ENCODE measurements at regions not wholly inside any gene's neighbourhood (a gene's known extent, or its start where the extent isn't known, plus 50 kb on each side); places are given as distances from the start of the nearest gene placed in this dataset.
A peak's percentile ranks its signal among the peaks of the same experiment; 100 is the strongest.
"Not testable (repeated sequence)": the region's sequence is repeated elsewhere in the genome, so short reads cannot be mapped to it uniquely, and the experiment has no call there.

DNA sequence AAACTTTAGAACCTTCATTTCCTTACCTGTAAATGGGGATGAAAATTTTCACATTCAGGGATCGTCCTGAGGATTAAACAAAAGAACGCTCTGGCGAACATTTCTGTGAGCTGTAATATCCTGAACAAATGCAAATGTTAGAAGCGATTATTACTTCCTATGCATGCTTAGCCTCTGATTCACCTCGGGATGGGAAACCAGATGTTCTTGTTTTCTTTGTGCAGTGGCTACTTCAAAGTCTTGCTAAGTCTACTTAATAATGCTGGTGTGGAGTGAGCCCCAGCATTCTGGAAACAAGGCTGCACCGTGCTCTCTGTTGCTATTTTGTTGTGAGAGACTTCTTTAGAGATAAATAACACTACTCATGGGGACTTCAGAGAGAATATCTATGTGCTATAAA lies 119.1 kb upstream of the PELI1 start:
- Histone ChIP-seq H3K27me3 (ENCODE audit: control insufficient read depth, insufficient read depth, low read length) (no peaks in the 10 kb centered on the region), H3K4me1 (ENCODE audit: control insufficient read depth, insufficient read depth, low read length) (peaks cover 9% of the 10 kb centered on the region), H3K9me3 (ENCODE audit: control insufficient read depth, insufficient read depth, low read length) (no peaks in the 10 kb centered on the region), H3K4me3 (ENCODE audit: low read length) (no peak overlapping the region), H3K27ac (ENCODE audit: low read length) (no peak overlapping the region), H3K36me3 (ENCODE audit: control insufficient read depth, insufficient read depth, low read length) (peaks cover 12% of the 10 kb centered on the region; the same call in 1 of the 2 replicates)
- WGBS (ENCODE audit: insufficient coverage, insufficient read length): no CpG with 5 or more reads among the region's 6 CpGs
- no peak for DNase-seq (ENCODE audit: low read depth, low spot score)

DNA sequence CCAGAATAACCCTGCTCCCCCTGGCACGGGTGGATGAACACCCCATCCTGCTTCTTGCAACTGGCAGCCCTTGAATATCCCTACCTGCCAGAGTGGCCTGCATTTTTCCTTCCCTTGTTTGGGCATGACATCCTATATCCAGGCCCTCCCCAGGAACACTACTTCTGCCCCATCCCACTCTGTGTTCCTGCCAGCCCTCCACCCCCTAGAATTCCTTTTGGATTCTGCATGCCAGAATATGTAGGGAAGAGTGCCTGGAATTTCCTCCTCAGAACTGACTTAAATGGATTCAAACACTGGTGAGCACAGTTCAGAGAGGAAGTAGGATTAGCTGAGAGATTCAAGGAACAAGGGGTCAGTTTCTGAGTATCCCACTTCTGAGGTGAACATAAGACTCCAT lies 123.5 kb upstream of the PELI1 start:
- peaks cover 5% of the 10 kb centered on the region; the same call in 1 of the 2 replicates for H3K36me3 ChIP-seq (ENCODE audit: control insufficient read depth, insufficient read depth, low read length)
- H3K27ac ChIP-seq (ENCODE audit: low read length): peak overlapping the region; percentile 39
- H3K9me3 ChIP-seq (ENCODE audit: control insufficient read depth, insufficient read depth, low read length): no peaks in the 10 kb centered on the region
- DNase-seq (ENCODE audit: low read depth, low spot score): no peak
- no CpG with 5 or more reads among the region's 1 CpG for WGBS (ENCODE audit: insufficient coverage, insufficient read length)
- no peak overlapping the region for H3K4me3 ChIP-seq (ENCODE audit: low read length)
- H3K27me3 ChIP-seq (ENCODE audit: control insufficient read depth, insufficient read depth, low read length): no peaks in the 10 kb centered on the region
- peaks cover 10% of the 10 kb centered on the region for H3K4me1 ChIP-seq (ENCODE audit: control insufficient read depth, insufficient read depth, low read length)

DNA sequence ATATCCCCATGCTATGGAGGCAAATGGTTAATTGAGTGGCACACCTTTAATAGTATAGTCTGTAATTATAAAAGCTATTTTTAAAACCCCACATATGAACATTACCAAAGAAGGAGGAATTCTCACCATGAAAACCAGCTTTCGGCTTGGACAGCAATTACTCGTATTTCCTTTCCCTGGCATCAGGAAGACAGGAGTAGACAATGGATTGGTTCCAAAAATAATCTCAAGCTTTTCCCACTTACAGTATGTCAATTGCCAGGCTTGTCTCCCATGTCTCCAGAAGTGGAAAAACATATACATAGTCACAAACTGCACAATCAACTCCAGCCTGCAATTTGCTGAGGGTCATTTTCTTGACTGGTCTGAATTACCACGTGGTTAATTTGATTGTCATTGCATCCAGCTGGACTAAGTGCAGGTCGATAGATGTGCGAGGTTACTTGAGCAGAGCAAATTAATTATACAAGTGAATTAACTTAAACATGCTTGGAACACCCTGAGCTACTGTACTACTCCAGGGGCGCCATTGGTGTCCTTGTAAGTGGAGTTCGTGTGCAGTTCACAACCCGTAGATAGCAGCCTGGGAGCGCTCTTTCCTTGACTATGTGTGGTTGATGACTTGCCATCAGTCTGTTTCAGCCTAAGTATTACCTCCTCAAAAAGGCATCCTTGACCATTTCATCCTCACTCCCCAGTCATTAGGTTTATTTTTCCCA lies 124.3 kb upstream of the PELI1 start:
- no peaks in the 10 kb centered on the region for H3K9me3 ChIP-seq (ENCODE audit: control insufficient read depth, insufficient read depth, low read length)
- no peak overlapping the region for H3K4me3 ChIP-seq (ENCODE audit: low read length)
- H3K4me1 ChIP-seq (ENCODE audit: control insufficient read depth, insufficient read depth, low read length): peaks cover 11% of the 10 kb centered on the region
- no peak overlapping the region for H3K27ac ChIP-seq (ENCODE audit: low read length)
- H3K27me3 ChIP-seq (ENCODE audit: control insufficient read depth, insufficient read depth, low read length): no peaks in the 10 kb centered on the region
- peaks cover 3% of the 10 kb centered on the region; the same call in 1 of the 2 replicates for H3K36me3 ChIP-seq (ENCODE audit: control insufficient read depth, insufficient read depth, low read length)
- WGBS (ENCODE audit: insufficient coverage, insufficient read length): no CpG with 5 or more reads among the region's 9 CpGs
- no peak for DNase-seq (ENCODE audit: low read depth, low spot score)

DNA sequence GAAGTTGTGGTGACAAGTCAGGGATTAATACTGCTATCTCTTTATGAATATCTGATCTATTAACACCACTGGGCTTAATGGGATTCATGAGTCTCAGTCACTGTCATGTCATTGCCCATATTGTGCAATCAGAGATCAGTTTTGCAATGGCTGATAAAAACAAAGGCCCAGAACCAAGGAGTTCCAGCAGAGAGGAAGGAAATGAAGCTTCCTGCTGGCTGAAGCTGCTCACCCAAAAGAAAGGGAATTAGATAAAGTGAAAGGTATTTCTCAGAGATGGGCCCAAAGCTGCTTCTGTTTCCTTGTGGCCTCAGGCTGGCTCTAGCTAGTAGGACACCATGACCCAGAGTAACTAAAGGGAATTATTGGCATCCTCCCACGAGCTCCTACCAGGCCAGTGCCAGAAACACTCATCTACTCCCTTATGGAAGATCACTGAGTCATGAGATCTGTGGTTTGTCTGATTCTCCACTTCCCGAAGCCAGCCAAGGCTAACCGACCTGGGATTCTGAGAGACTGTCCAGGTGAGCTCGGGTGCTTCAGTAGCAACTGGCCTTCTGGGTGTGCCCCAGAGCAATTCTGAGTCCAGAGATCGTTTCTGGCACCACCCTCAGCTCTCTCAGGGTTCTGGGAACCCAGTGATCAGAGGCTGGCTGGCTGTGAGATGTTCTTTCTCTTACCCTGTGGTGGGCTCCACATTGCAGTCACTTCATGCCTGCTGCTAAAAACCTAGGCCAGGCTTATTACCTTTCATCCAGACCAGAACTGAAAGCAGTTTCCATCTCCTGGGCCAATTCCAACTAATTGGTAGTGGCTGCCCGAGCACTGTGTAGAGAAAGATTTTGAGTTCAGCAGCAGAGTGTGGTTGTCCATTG lies 129.5 kb upstream of the PELI1 start:
- DNase-seq (ENCODE audit: low read depth, low spot score): no peak
- Histone ChIP-seq H3K27me3 (ENCODE audit: control insufficient read depth, insufficient read depth, low read length) (no peaks in the 10 kb centered on the region), H3K27ac (ENCODE audit: low read length) (no peak overlapping the region), H3K4me3 (ENCODE audit: low read length) (no peak overlapping the region), H3K4me1 (ENCODE audit: control insufficient read depth, insufficient read depth, low read length) (peaks cover 14% of the 10 kb centered on the region; the same call in 1 of the 2 replicates), H3K36me3 (ENCODE audit: control insufficient read depth, insufficient read depth, low read length) (no peaks in the 10 kb centered on the region; the same call in 1 of the 2 replicates), H3K9me3 (ENCODE audit: control insufficient read depth, insufficient read depth, low read length) (no peaks in the 10 kb centered on the region)
- WGBS (ENCODE audit: insufficient coverage, insufficient read length): no CpG with 5 or more reads among the region's 6 CpGs

DNA sequence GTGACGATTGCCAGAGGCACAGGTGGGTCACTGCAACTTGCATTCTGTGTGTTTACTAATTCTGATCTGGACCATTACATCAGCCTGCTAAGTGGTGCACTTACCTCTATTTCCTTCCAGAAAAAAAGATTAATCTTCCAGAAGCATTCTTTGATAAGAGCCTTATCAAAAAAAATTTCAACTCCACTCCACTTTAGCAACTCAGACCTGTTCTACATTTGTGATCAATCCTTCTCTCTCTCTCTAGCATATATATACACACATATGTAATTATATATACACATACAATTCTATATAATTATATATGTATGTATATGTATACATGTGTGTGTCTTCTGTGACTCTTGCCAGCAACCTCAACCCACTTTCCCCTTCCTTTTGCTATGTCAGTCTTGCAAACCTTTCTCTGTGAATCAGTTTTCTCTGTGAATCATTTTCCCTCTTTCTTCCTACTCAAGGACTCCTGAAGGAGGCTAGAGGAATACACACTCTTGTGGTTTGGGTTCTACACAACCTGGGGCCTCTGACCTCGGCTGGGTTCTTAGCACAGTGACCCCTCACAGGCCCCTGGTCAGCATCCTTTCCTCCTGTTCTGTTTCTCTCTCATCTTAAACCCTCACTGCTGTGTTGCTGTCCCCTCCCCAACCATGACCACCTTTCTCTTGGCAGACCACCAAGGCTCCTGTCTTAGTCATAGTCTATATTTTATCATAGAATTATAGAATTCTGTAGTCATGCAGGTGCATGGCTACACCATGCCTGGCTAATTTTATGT lies 130.4 kb upstream of the PELI1 start:
- no CpG with 5 or more reads among the region's 2 CpGs for WGBS (ENCODE audit: insufficient coverage, insufficient read length)
- Histone ChIP-seq H3K27ac (ENCODE audit: low read length) (no peak overlapping the region), H3K4me1 (ENCODE audit: control insufficient read depth, insufficient read depth, low read length) (peaks cover 14% of the 10 kb centered on the region; the same call in 1 of the 2 replicates), H3K4me3 (ENCODE audit: low read length) (no peak overlapping the region), H3K36me3 (ENCODE audit: control insufficient read depth, insufficient read depth, low read length) (no peaks in the 10 kb centered on the region; the same call in 1 of the 2 replicates), H3K27me3 (ENCODE audit: control insufficient read depth, insufficient read depth, low read length) (no peaks in the 10 kb centered on the region), H3K9me3 (ENCODE audit: control insufficient read depth, insufficient read depth, low read length) (no peaks in the 10 kb centered on the region)
- no peak for DNase-seq (ENCODE audit: low read depth, low spot score)

DNA sequence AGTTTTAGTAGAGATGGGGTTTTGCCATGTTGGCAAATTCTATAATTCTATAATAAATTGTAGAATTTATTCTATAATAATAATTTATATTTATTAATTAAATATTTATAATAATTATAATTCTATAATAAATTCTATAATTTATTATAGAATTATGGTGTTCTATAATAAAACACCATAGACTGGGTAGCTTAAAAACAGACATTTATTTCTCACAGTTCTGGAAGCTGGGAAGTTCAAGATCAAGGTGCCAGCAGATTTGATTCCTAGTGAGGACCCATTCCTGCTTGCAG lies 130.9 kb upstream of the PELI1 start:
- H3K4me1 ChIP-seq (ENCODE audit: control insufficient read depth, insufficient read depth, low read length): peaks cover 14% of the 10 kb centered on the region; the same call in 1 of the 2 replicates
- H3K36me3 ChIP-seq (ENCODE audit: control insufficient read depth, insufficient read depth, low read length): no peaks in the 10 kb centered on the region; the same call in 1 of the 2 replicates
- no peak overlapping the region for H3K4me3 ChIP-seq (ENCODE audit: low read length)
- no peaks in the 10 kb centered on the region for H3K27me3 ChIP-seq (ENCODE audit: control insufficient read depth, insufficient read depth, low read length)
- H3K9me3 ChIP-seq (ENCODE audit: control insufficient read depth, insufficient read depth, low read length): no peaks in the 10 kb centered on the region
- no peak for DNase-seq (ENCODE audit: low read depth, low spot score)
- H3K27ac ChIP-seq (ENCODE audit: low read length): no peak overlapping the region

- no peak overlapping the region for H3K27ac ChIP-seq (ENCODE audit: low read length)
- H3K4me1 ChIP-seq (ENCODE audit: control insufficient read depth, insufficient read depth, low read length): peaks cover 14% of the 10 kb centered on the region; the same call in 1 of the 2 replicates
- WGBS (ENCODE audit: insufficient coverage, insufficient read length): no CpG with 5 or more reads among the region's 3 CpGs
- no peaks in the 10 kb centered on the region; the same call in 1 of the 2 replicates for H3K36me3 ChIP-seq (ENCODE audit: control insufficient read depth, insufficient read depth, low read length)
- DNase-seq (ENCODE audit: low read depth, low spot score): no peak
- H3K9me3 ChIP-seq (ENCODE audit: control insufficient read depth, insufficient read depth, low read length): no peaks in the 10 kb centered on the region
- no peaks in the 10 kb centered on the region for H3K27me3 ChIP-seq (ENCODE audit: control insufficient read depth, insufficient read depth, low read length)
- no peak overlapping the region for H3K4me3 ChIP-seq (ENCODE audit: low read length)
Measured at GRCh38 chr2:64276417-64277095, 132.3 kb upstream of the PELI1 start.

GRCh38 chr2:64277101-64277849 lies 133.1 kb upstream of the PELI1 start:
- Histone ChIP-seq H3K4me1 (ENCODE audit: control insufficient read depth, insufficient read depth, low read length) (peaks cover 11% of the 10 kb centered on the region; the same call in 1 of the 2 replicates), H3K27ac (ENCODE audit: low read length) (no peak overlapping the region), H3K27me3 (ENCODE audit: control insufficient read depth, insufficient read depth, low read length) (no peaks in the 10 kb centered on the region), H3K4me3 (ENCODE audit: low read length) (no peak overlapping the region), H3K9me3 (ENCODE audit: control insufficient read depth, insufficient read depth, low read length) (no peaks in the 10 kb centered on the region), H3K36me3 (ENCODE audit: control insufficient read depth, insufficient read depth, low read length) (no peaks in the 10 kb centered on the region; the same call in 1 of the 2 replicates)
- no CpG with 5 or more reads among the region's 9 CpGs for WGBS (ENCODE audit: insufficient coverage, insufficient read length)
- no peak for DNase-seq (ENCODE audit: low read depth, low spot score)

- H3K27me3 ChIP-seq (ENCODE audit: control insufficient read depth, insufficient read depth, low read length); H3K9me3 ChIP-seq (ENCODE audit: control insufficient read depth, insufficient read depth, low read length); H3K36me3 ChIP-seq (ENCODE audit: control insufficient read depth, insufficient read depth, low read length); DNase-seq (ENCODE audit: low read depth, low spot score); H3K4me1 ChIP-seq (ENCODE audit: control insufficient read depth, insufficient read depth, low read length); H3K27ac ChIP-seq (ENCODE audit: low read length); H3K4me3 ChIP-seq (ENCODE audit: low read length): not testable (repeated sequence)
- WGBS (ENCODE audit: insufficient coverage, insufficient read length): no CpG with 5 or more reads among the region's 2 CpGs
Measured at GRCh38 chr2:64280812-64281211, 136.6 kb upstream of the PELI1 start.

Measured in iPS DF 6.9 (cell line).